Vagina (tissue), 2 donors: ENCODE measurements at regions not wholly inside any gene's neighbourhood (a gene's known extent, or its start where the extent isn't known, plus 50 kb on each side); places are given as distances from the start of the nearest gene placed in this dataset.

Source experiments
- CTCF ChIP-seq, 3 experiments: fragments of 450-650 bp in 2 of 3; fragments of 200-600 bp in 1 of 3; sonication (generic) in 1 of 3; IDR thresholded peaks; one replicate each; pipeline ENCODE4 v1.5.1; 2017 to 2019; ENCODE audit warnings: antibody characterized with exemption in 3 of 3, mild to moderate bottlenecking in 2 of 3, moderate library complexity in 2 of 3
- POLR2A ChIP-seq, 2 donors: fragments of 450-650 bp; IDR thresholded peaks; one replicate each; pipeline ENCODE4 v1.6.1; 2017; ENCODE audit warnings: antibody characterized with exemption in 2 of 2, mild to moderate bottlenecking in 2 of 2, moderate library complexity in 2 of 2
- POLR2AphosphoS5 ChIP-seq, 2 donors: sonication (generic); formaldehyde crosslinking; IDR thresholded peaks; one replicate each; pipeline ENCODE4 v1.9.0; 2017; ENCODE audit warnings: antibody characterized with exemption in 2 of 2, mild to moderate bottlenecking in 2 of 2, low read depth in 1 of 2; ENCODE audit not compliant: insufficient read depth in 1 of 2

- TF ChIP-seq CTCF (IDR thresholded peaks at IDR 0.05) (no peak), POLR2A (IDR thresholded peaks at IDR 0.05) (no peak), POLR2AphosphoS5 (IDR thresholded peaks at IDR 0.05; ENCODE audit: insufficient read depth in 1 of 2, low read depth in 1 of 2) (no peak)
Observed at GRCh38 chr16:80048250-80048649, 447.7 kb upstream of the MAF start.
